Heart left ventricle (tissue), 16 donors: ENCODE measurements at regions not wholly inside any gene's neighbourhood (a gene's known extent, or its start where the extent isn't known, plus 50 kb on each side); places are given as distances from the start of the nearest gene placed in this dataset.

Experiments
- ATAC-seq, 4 donors: fragments of 200-7000 bp; cut with Tn5 transposase; one replicate each; pipeline ENCODE4 v1.9.1; 2020 to 2022; ENCODE audit warnings: moderate library complexity in 4 of 4, mild to moderate bottlenecking in 3 of 4, moderate number of reproducible peaks in 1 of 4
- DNase-seq, 5 donors: peaks; one replicate each; pipeline ENCODE4 v3.0.0-alpha.2; 2020
- H3K27ac ChIP-seq, 12 donors: fragments of 200-600 bp; sonication (generic) in 4 of 12; one replicate each; pipeline versions ENCODE4 v1.5.0 to v1.8.0; 2016 to 2022; ENCODE audit warnings: mild to moderate bottlenecking in 2 of 12
- H3K27me3 ChIP-seq, 9 donors: fragments of 200-600 bp; sonication (generic) in 2 of 9; one replicate each; pipeline versions ENCODE4 v1.5.1 to v1.8.0; 2016 to 2022; ENCODE audit warnings: mild to moderate bottlenecking in 3 of 9
- H3K36me3 ChIP-seq, 9 donors: fragments of 200-600 bp; sonication (generic) in 2 of 9; one replicate each; pipeline versions ENCODE4 v1.5.0 to v1.8.0; 2018 to 2022; ENCODE audit warnings: mild to moderate bottlenecking in 2 of 9
- H3K4me1 ChIP-seq, 12 donors: fragments of 200-600 bp; sonication (generic) in 4 of 12; one replicate each; pipeline versions ENCODE4 v1.5.0 to v1.8.0; 2016 to 2022; ENCODE audit warnings: mild to moderate bottlenecking in 3 of 12
- H3K4me3 ChIP-seq, 12 donors: fragments of 200-600 bp; sonication (generic) in 4 of 12; one replicate each; pipeline versions ENCODE4 v1.5.0 to v1.8.0; 2017 to 2022; ENCODE audit warnings: mild to moderate bottlenecking in 9 of 12, moderate library complexity in 4 of 12
- H3K9me3 ChIP-seq, 12 donors: fragments of 200-600 bp; sonication (generic) in 4 of 12; one replicate each; pipeline versions ENCODE4 v1.5.0 to v1.8.0; 2016 to 2022; ENCODE audit warnings: mild to moderate bottlenecking in 1 of 12
- POLR2A ChIP-seq, 2 donors: fragments of 450-650 bp; IDR thresholded peaks; one replicate each; pipeline ENCODE4 v1.6.1; 2017; ENCODE audit warnings: antibody characterized with exemption in 2 of 2, mild to moderate bottlenecking in 2 of 2, moderate library complexity in 2 of 2
- whole genome bisulfite sequencing, 4 donors: extraction: QIAGEN DNeasy Blood & Tissue Kit in 2 of 4; methylation state at CpG; one replicate each; pipeline versions ENCODE4 v1.1.5 to v1.1.7; 2013 to 2018; 5-methylcytosine and 5-hydroxymethylcytosine counted together
- intact Hi-C, 10 donors: fragments of 100-400 bp; cut with DNase I; formaldehyde crosslinking; loops; one replicate each; pipeline versions ENCODE4 v1.11.1 to v1.14.2; 2022
- TF ChIP-seq, protein P1 (sequence below), 12 donors: fragments of 200-600 bp; sonication (generic) in 4 of 12; IDR thresholded peaks; one replicate each; pipeline versions ENCODE4 v1.5.0 to v1.8.0; 2018 to 2022; ENCODE audit warnings: antibody characterized with exemption in 12 of 12, mild to moderate bottlenecking in 5 of 12
- donor health status: ischemic (EF 13 %, LVEDD 7.1; RV severe dilation, severe dysfunction).
- donor health status: healthy with polysubstance abuse.
- donor health status: DM: no; HTN: yes; CAD: no.
- donor health status: DM: no; HTN: no; CAD: no.
- donor health status: ischemic (EF 25% LVEDD 6.9; RV normal size, moderate dysfunction).
- donor health status: ischemic (EF 25% LVEDD 5.7; RV mildly dilated, moderate dysfunction).
- donor health status: healthy.
- donor health status: DM: yes; HTN: yes; CAD: no.
- donor health status: ischemic (EF 35%, LVEDD 5.7; RV mildly dilated, moderate dysfunction).
- donor health status: nonischemic (EF 11% LVEDD 7.7; RV severe dilation, severe dysfunction).
- donor health status: DM: yes; HTN: yes; CAD: no.
- donor health status: PGD.
- donor health status: ischemic (EF 29% LVEDD 5.4; RV normal size, mild dysfunction).
- donor health status: nonischemic (EF 23%, LVEDD 6.1; RV moderate dilation, normal function).

DNA sequence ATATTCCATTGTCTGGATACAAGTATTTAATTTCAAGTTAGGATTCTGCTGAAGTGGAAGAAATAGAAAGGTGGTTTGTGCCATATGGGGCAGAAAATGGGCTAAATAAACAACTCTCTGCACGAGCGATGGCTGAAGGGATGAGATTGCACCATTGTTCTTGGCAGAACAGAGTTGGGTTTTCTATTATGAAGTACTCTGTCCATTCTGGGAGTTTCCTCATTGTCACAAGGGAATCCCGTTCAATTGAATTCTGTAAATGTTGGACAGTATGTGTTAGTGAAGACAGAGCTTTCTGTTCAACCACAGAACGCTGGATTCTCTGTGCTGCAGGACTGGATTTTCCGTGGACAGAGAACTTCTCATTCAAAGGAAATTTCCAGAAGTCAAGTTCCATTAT is 345.5 kb upstream of the PRICKLE1 start:
- Histone ChIP-seq H3K27ac (no peak overlapping the region), H3K27me3 (no peaks in the 10 kb centered on the region), H3K36me3 (no peaks in the 10 kb centered on the region), H3K9me3 (peaks cover 0 to 16% (median 1%) of the 10 kb centered on the region in 12 donors), H3K4me3 (no peak overlapping the region), H3K4me1 (no peaks in the 10 kb centered on the region)
- intact Hi-C loops, result no loop called here
- ATAC-seq (no peak), DNase-seq (no peak)
- 77 to 92% (median 87%) methylated on average over 5 of the region's 5 CpGs for WGBS, 4 donors
- no peak for TF ChIP-seq POLR2A (IDR thresholded peaks at IDR 0.05)
- TF ChIP-seq, protein P1, sequence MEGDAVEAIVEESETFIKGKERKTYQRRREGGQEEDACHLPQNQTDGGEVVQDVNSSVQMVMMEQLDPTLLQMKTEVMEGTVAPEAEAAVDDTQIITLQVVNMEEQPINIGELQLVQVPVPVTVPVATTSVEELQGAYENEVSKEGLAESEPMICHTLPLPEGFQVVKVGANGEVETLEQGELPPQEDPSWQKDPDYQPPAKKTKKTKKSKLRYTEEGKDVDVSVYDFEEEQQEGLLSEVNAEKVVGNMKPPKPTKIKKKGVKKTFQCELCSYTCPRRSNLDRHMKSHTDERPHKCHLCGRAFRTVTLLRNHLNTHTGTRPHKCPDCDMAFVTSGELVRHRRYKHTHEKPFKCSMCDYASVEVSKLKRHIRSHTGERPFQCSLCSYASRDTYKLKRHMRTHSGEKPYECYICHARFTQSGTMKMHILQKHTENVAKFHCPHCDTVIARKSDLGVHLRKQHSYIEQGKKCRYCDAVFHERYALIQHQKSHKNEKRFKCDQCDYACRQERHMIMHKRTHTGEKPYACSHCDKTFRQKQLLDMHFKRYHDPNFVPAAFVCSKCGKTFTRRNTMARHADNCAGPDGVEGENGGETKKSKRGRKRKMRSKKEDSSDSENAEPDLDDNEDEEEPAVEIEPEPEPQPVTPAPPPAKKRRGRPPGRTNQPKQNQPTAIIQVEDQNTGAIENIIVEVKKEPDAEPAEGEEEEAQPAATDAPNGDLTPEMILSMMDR (IDR thresholded peaks at IDR 0.05), result no peak

DNA sequence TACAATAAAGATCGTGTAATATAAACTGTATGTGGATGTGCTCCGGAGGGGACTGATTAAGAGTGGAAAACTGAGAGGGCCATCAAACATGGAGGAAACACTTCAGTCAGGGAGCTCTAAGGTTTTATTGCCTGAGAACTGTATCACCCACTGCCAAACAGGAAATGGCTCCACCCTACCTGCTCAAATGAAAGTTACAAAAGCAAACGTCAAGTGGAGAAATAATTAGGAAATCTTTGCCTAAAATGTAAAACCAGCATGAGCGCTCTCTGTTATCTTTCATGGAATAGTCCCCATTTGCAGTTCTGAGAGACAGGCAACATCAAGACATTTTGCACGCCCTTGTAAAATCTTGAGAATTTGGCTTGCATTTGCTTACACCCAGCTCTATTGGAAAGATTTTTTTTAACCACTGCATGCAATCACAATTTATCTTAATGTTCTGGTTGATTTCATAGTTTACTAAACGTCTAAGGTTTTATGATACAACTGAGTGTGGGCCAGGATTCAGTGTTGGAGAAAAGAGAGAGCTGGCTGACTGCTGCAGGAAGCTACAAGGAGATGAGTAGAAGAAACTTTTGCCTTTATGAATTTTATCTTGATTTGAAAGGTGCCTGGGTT is 344.0 kb upstream of the PRICKLE1 start:
- 62 to 74% (median 66%) methylated on average over 6 of the region's 6 CpGs for WGBS, 4 donors
- Histone ChIP-seq H3K4me3 (no peak overlapping the region), H3K36me3 (no peaks in the 10 kb centered on the region), H3K4me1 (no peaks in the 10 kb centered on the region), H3K27me3 (no peaks in the 10 kb centered on the region), H3K9me3 (peaks cover 0 to 4% (median 0%) of the 10 kb centered on the region in 12 donors), H3K27ac (no peak overlapping the region)
- TF ChIP-seq POLR2A (IDR thresholded peaks at IDR 0.05), result no peak
- TF ChIP-seq, protein P1 (IDR thresholded peaks at IDR 0.05), result no peak
- intact Hi-C loops, result no loop called here
- no peak for ATAC-seq
- DNase-seq, result no peak

DNA sequence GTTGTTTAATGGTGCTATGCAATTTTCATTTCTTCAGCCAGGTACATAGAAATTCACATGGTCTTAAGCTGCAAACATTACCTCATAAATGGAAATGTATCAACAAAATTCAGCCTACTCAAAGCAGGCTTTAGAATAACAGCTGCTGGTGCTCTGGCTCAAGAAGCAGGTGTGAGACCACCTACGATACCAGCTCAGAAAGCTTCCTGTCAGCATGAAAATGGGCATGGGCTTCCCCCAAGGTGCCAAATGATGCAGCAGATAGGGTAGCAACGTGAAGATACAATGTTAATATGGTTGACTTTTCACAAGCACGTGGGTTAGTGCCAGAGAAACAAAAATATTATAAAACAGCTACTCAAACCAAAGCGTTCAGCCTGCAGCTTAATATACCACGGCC is 343.4 kb upstream of the PRICKLE1 start:
- Histone ChIP-seq H3K4me1 (no peaks in the 10 kb centered on the region), H3K4me3 (no peak overlapping the region), H3K9me3 (peaks cover 0 to 4% (median 0%) of the 10 kb centered on the region in 12 donors), H3K27ac (no peak overlapping the region), H3K36me3 (no peaks in the 10 kb centered on the region), H3K27me3 (no peaks in the 10 kb centered on the region)
- DNase-seq, result no peak
- no peak for TF ChIP-seq POLR2A (IDR thresholded peaks at IDR 0.05)
- TF ChIP-seq, protein P1 (IDR thresholded peaks at IDR 0.05), result no peak
- intact Hi-C loops, result no loop called here
- 87 to 95% (median 89%) methylated on average over 5 of the region's 5 CpGs for WGBS, 4 donors
- ATAC-seq, result no peak

DNA sequence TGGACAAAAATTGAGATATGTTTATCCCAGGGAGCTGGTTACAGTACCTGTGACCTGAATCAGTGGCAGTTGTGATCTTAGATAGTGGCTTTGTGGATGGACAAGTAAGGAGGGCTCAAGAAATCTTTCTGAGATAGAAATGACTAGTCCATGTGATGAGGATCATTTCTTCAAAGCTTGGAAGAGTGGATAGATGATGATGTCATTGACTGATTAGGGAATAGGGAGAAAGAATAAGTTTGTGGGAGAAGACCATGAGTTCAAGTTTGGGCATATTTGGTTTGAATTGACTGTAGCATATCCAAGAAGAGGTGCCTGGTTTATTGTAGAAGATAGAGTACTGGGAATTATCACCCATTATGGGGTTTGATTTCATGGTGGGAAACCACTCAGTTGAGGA is 336.7 kb upstream of the PRICKLE1 start:
- DNase-seq, result no peak
- intact Hi-C loops, result no loop called here
- Histone ChIP-seq H3K36me3 (no peaks in the 10 kb centered on the region), H3K9me3 (no peaks in the 10 kb centered on the region), H3K4me1 (peaks cover 0 to 18% (median 0%) of the 10 kb centered on the region in 12 donors), H3K27me3 (no peaks in the 10 kb centered on the region), H3K27ac (no peak overlapping the region), H3K4me3 (no peak overlapping the region)
- ATAC-seq, result no peak
- TF ChIP-seq POLR2A (IDR thresholded peaks at IDR 0.05), result no peak
- TF ChIP-seq, protein P1 (IDR thresholded peaks at IDR 0.05), result no peak
